Activated naive CD8-positive, alpha-beta T cell treated with anti-CD3 and anti-CD28 coated beads for 36 hours (primary cell): ENCODE measurements at regions not wholly inside any gene's neighbourhood (a gene's known extent, or its start where the extent isn't known, plus 50 kb on each side); places are given as distances from the start of the nearest gene placed in this dataset.
"Not testable (repeated sequence)": the region's sequence is repeated elsewhere in the genome, so short reads cannot be mapped to it uniquely, and the experiment has no call there.

Experiments
- DNase-seq: peaks from one replicate; pipeline ENCODE4 v3.0.0; 2021
- H3K27ac Mint-ChIP-seq: one replicate; pipeline ENCODE4 v1.8.0; 2022; ENCODE audit warnings: mild to moderate bottlenecking, moderate library complexity, mixed read lengths
- H3K27me3 Mint-ChIP-seq: one replicate; pipeline ENCODE4 v1.8.0; 2022; ENCODE audit warnings: mild to moderate bottlenecking, mixed read lengths
- H3K36me3 Mint-ChIP-seq: one replicate; pipeline ENCODE4 v1.8.0; 2021; ENCODE audit warnings: mild to moderate bottlenecking, mixed read lengths
- H3K4me1 Mint-ChIP-seq: one replicate; pipeline ENCODE4 v1.8.0; 2021; ENCODE audit warnings: mixed read lengths
- H3K4me3 Mint-ChIP-seq: one replicate; pipeline ENCODE4 v1.8.0; 2022; ENCODE audit warnings: mild to moderate bottlenecking, moderate library complexity, mixed read lengths
- H3K9me3 Mint-ChIP-seq: one replicate; pipeline ENCODE4 v1.8.0; 2022; ENCODE audit warnings: mixed read lengths

DNA sequence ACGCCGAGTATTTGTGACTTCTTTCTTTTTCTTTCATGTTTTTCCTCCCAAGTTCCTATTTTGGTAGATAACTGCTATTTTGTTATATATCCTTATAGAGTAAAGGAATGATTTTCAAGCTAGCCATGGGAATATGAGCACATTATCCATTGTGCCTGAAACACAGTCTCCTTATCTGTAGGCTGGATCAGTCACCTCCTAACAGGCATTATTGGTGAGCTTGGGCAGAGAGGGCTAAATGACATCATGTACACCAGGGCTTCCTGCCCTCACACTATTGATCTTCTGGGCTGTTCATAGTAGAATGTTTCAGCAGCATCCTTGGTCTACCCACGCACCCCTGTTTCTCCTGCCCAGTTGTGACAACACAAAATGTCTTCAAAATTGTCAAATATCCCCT is 88.1 kb upstream of the CTBP2 start:
- Mint-ChIP-seq H3K36me3 (no peaks in the 10 kb centered on the region), H3K27me3 (peaks cover 3% of the 10 kb centered on the region), H3K27ac (no peak overlapping the region), H3K4me1 (no peaks in the 10 kb centered on the region), H3K4me3 (no peak overlapping the region), H3K9me3 (peaks cover 13% of the 10 kb centered on the region)
- no peak for DNase-seq

DNA sequence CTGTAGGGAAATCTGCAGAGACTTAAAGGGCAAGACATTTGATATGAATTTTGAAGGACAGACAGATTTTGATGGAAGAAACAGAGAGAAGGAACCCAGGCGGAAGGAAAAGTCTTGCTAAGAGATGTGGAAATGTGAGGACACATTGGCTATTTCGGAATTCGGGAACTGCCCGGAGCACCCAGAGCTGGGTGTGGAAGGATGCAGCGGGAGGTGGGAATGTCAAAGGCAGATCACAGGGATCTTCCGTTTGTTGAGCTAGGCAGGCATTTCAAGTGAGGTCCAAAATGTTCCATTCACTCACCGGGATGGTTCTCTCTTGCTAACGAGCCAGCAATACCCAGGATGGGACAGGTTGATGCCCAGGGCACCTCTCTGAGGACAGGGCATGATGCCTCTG is 87.2 kb upstream of the CTBP2 start:
- Mint-ChIP-seq H3K27ac (no peak overlapping the region), H3K36me3 (no peaks in the 10 kb centered on the region), H3K9me3 (peaks cover 9% of the 10 kb centered on the region), H3K27me3 (peaks cover 4% of the 10 kb centered on the region), H3K4me1 (no peaks in the 10 kb centered on the region), H3K4me3 (no peak overlapping the region)
- DNase-seq = no peak

DNA sequence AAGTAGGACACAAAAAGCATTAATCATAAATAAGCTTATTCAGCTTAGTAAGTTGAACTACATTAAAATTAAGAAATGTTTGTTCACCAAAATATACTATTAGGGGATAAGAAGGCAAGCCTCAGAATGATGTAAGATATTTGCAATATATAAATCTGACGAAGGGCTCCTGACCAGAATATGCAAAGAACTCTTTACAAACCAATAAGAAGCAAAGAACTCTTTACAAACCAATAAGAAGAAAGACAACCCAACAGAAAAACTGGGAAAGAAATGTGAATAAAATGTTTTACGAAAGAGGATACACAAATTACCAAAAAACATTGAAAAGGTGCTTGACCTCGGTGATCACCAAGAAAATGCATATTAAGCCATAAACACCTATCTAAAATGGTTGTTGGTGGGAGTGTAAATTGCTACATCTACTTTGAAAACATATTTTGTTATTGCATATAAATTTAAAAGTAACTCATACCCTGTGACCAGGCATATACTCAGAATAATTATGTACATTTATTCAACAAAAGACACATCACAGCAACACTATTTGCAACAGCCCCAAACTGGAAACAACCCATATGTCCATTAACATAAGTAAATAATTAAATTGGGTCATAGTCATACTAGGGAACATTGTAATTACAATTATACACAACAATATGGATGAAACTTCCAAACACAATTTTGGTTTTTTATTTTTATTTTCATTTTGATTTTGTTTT is 83.3 kb upstream of the CTBP2 start:
- Mint-ChIP-seq H3K36me3 (no peaks in the 10 kb centered on the region), H3K27ac (no peak overlapping the region), H3K4me3 (no peak overlapping the region), H3K9me3 (peaks cover 2% of the 10 kb centered on the region), H3K27me3 (peaks cover 7% of the 10 kb centered on the region), H3K4me1 (no peaks in the 10 kb centered on the region)
- DNase-seq = no peak

DNA sequence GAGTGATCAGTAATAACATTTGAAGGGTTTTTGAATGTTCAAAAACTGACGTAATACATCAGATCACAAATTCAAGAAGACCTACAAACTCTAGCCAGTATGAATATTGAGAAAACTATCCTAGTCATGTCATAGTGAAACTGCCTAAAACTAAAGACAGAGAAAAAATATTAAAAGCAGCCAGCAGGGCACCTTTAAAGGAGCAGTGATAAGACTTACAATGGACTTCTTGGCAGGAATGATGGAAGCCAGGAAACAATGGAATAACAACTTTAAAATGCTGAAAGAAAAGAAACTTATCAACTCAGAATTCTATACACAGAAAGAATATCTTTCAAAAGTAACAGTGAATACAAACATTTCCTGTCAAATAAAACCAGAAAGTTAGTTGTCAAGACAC is 78.3 kb upstream of the CTBP2 start:
- DNase-seq = no peak
- Mint-ChIP-seq H3K27ac (no peak overlapping the region), H3K9me3 (peaks cover 12% of the 10 kb centered on the region), H3K4me3 (no peak overlapping the region), H3K4me1 (no peaks in the 10 kb centered on the region), H3K27me3 (peaks cover 10% of the 10 kb centered on the region), H3K36me3 (no peaks in the 10 kb centered on the region)

DNA sequence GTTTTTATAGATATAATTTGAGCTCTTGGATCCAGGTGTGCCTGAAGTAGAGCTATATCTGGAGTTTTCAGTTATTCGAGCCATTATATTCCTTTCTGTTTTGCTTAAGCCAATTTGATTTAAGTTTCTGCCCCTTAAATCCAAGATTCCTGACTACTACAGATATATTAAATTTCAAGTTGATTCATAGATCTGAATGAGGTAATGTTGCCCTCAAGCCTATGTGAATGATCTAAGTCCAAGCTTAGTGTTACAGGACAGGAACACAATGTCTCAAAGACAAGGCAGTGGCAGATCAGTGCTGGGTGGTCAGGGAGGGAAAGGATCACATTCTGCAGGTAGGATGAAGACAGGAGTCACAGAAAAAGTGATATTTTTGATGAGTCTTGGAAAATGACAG is 75.7 kb upstream of the CTBP2 start:
- Mint-ChIP-seq H3K27me3 (peaks cover 6% of the 10 kb centered on the region), H3K4me3 (no peak overlapping the region), H3K4me1 (no peaks in the 10 kb centered on the region), H3K36me3 (no peaks in the 10 kb centered on the region), H3K27ac (no peak overlapping the region), H3K9me3 (peaks cover 12% of the 10 kb centered on the region)
- DNase-seq = no peak

DNA sequence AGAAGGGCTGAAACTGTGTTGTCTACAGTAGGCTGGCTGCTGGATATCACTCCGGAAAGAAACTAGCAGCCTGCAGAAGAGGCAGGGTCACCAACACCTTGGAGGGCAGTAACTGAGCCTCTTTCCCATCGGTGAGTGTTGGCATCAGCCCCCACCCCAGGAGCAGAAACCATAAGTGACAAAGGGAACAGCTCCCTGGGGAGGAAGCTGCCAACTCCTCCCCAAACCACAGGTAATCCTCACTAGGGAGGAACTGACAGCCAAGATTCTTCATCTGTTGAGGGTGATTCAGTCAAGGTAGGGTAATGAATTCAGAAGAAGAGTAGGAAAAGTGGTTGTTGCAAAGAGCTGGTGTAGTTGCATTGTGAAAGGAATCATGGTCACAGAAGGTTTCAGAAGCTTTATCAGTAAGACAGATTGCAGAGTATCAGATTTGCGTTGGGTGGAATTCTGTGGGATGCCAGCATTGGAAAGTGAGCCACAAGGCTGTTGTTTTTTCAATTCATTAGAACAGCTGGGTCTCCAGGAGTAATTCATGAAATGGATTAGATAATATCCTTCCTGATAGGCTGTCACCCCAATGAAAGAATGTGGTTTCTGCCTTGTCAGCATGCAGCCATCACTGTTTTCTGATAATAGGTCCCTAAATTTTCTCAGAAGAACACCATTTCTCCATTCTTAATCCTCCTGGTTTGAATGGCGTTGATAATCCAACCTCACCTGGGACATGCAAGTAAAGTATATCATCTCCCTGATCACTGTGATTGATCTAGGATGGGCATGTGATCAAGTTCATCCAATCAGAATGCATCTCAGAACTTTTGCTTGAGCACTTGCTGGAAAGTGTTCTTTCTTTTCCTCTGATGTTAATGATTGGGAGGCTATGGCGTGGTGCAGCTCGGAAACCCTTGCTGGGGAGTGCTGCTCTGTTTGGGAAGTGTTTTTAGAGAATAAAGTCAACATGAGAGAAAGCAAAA is 75.0 kb upstream of the CTBP2 start:
- Mint-ChIP-seq H3K4me1 (no peaks in the 10 kb centered on the region), H3K36me3 (no peaks in the 10 kb centered on the region), H3K27me3 (peaks cover 6% of the 10 kb centered on the region), H3K27ac (no peak overlapping the region), H3K9me3 (peaks cover 12% of the 10 kb centered on the region), H3K4me3 (no peak overlapping the region)
- DNase-seq = no peak

DNA sequence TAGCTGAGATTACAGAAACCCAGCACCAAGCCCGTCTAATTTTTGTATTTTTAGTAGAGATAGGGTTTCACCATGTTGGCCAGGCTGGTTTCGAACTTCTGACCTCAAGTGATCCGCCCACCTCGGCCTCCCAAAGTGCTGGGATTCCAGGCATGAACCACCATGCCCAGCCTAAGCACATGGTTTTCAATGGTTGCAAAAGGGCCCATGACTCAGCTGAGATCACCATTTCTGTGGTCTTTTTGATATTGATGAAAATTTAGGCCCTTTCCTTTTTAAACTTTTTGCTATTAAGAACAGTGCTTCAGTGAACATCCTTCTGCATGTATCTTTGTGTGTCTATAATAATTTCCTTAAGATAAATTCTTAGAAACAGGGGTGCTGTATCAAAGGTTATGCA is 74.2 kb upstream of the CTBP2 start:
- H3K27ac Mint-ChIP-seq, H3K36me3 Mint-ChIP-seq, H3K4me1 Mint-ChIP-seq, H3K27me3 Mint-ChIP-seq, DNase-seq, H3K4me3 Mint-ChIP-seq: not testable (repeated sequence)
- H3K9me3 Mint-ChIP-seq = peaks cover 12% of the 10 kb centered on the region

DNA sequence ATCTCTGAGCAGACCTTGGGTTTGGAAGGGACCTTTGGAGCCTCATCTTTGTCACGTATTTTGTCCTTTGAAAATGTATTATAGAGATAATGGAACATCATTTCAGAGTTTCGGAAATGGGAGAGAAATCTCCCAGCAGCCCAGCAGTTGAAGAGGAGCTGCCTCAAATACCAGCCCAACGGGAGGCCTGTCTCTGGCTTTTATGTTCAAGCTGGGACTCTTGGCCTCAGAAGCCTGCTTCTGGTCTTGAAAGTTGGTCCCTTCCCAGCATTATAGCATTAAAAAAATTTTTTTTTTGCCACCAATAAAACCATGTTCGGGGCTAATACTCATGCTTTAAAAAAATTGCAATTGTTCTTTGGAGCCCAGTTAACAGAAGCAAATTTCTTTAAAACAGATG is 73.4 kb upstream of the CTBP2 start:
- peaks cover 6% of the 10 kb centered on the region for H3K27me3 Mint-ChIP-seq
- no peak overlapping the region for H3K27ac Mint-ChIP-seq
- H3K36me3 Mint-ChIP-seq = no peaks in the 10 kb centered on the region

DNA sequence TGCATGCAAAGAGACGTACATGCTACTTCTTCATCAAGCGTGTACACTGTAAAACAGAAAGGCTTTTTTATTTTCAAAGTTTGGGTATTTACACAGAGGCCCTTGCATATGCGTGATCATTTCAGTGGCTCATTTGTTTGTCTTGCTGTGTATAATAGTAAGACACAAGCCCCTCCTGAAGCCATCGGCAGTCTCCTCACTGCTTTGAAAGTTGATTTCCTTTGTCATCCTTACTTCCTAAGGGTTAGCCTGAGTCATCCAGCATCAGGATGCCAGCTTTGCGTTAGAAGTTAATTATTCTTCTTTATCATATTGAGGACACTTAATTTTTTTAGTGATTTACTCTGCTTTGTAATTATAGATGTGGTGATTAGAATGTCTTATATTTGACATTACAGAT is 72.5 kb upstream of the CTBP2 start:
- DNase-seq = no peak
- H3K9me3 Mint-ChIP-seq = peaks cover 3% of the 10 kb centered on the region
- H3K27ac Mint-ChIP-seq = no peak overlapping the region
- no peak overlapping the region for H3K4me3 Mint-ChIP-seq
- no peaks in the 10 kb centered on the region for H3K36me3 Mint-ChIP-seq
- peaks cover 6% of the 10 kb centered on the region for H3K27me3 Mint-ChIP-seq
- no peaks in the 10 kb centered on the region for H3K4me1 Mint-ChIP-seq

More for the DNA sequence above, 73.4 kb upstream of the CTBP2 start:
- H3K4me3 Mint-ChIP-seq = no peak overlapping the region
- no peak for DNase-seq
- no peaks in the 10 kb centered on the region for H3K4me1 Mint-ChIP-seq
- peaks cover 11% of the 10 kb centered on the region for H3K9me3 Mint-ChIP-seq

DNA sequence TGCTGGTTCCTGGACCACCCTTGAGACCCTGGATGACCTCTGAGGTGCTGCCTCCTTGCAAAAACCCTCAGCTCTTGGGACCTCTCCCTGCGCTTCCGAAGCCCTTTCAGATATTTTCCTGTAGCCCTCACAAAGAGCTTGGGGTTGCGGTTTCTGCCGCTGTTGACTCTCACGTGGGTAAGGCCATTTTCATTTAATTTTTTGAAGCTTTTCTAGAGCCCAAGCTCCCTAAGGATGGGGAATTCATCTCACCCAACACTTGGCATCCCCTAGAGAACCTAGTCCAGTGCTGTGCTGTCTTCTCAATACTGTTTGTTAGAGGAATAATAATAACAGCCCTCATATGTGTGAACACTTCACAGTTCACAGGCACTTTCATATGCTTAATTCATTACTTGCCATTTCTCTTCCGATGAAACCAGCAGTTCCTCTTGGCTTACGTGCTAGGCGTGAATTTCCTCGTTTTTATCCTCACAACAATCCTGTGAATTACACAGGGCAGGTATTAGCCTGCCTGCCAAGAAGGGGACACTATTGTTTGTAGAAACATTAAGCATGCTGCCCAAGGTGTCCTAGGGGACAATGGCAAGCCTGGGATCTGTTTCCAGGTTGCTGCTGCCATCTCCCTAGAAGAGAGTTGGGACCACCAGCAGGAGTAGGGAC is 71.6 kb upstream of the CTBP2 start:
- Mint-ChIP-seq H3K4me1 (no peaks in the 10 kb centered on the region), H3K9me3 (peaks cover 6% of the 10 kb centered on the region), H3K36me3 (no peaks in the 10 kb centered on the region), H3K27me3 (peaks cover 6% of the 10 kb centered on the region), H3K4me3 (no peak overlapping the region), H3K27ac (no peak overlapping the region)
- DNase-seq = no peak

DNA sequence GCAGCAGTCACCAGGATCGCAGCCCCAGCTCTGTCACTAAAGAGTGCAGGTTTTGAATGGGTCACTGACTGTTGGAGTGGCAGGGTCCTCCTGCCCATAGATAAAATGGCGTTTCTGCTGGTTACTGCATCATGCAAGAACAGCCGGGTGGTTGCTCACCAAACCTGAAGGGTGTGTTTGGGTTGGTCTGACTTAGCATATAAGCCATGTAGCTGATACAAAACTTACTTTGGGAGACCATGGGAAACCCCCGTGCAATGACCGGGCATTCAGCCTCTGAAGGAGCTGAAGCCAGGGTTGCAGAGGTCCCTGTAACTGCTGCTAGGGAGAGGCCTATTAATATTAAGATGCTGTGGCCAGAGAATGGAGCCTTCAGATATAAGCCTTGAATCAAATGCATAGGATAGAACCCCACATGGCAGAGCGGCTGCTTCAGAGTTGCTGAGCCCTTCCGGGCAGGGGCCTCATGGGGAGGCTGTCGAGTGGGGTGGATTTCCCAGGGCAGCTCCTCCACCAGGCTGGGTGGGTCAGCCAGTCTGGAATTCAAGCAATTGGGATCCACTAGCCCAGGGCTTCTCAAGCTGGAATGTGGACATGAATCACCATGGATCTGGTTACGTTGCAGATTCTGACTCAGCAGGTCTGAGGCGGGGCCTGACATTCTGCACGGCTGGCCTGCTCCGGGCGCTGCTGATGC is 70.9 kb upstream of the CTBP2 start:
- no peak for DNase-seq
- no peaks in the 10 kb centered on the region for H3K36me3 Mint-ChIP-seq
- peaks cover 4% of the 10 kb centered on the region for H3K9me3 Mint-ChIP-seq
- no peak overlapping the region for H3K4me3 Mint-ChIP-seq
- H3K4me1 Mint-ChIP-seq = no peaks in the 10 kb centered on the region
- no peak overlapping the region for H3K27ac Mint-ChIP-seq
- H3K27me3 Mint-ChIP-seq = peaks cover 6% of the 10 kb centered on the region

DNA sequence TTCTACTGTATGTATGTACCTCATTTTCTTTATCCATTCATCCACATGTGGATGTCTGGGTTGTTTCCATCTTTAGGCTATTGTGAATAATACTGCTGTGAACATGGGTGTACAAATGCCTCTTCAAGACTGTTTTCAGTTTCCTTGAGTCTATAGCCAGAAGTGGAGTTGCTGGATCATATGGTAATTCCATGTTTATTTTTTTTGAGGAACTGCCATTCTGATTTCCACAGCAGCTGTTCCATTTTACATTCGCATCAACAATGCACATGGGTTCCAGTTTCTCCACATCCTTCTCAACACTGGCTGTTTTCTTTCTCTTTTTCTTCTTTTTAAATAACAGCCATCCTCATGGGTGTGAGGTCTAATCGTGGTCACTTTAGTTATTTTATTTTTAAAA is 69.9 kb upstream of the CTBP2 start:
- H3K36me3 Mint-ChIP-seq = no peaks in the 10 kb centered on the region
- H3K9me3 Mint-ChIP-seq = peaks cover 4% of the 10 kb centered on the region
- no peak overlapping the region for H3K27ac Mint-ChIP-seq
- no peak overlapping the region for H3K4me3 Mint-ChIP-seq
- peaks cover 6% of the 10 kb centered on the region for H3K27me3 Mint-ChIP-seq
- no peaks in the 10 kb centered on the region for H3K4me1 Mint-ChIP-seq
- no peak for DNase-seq

DNA sequence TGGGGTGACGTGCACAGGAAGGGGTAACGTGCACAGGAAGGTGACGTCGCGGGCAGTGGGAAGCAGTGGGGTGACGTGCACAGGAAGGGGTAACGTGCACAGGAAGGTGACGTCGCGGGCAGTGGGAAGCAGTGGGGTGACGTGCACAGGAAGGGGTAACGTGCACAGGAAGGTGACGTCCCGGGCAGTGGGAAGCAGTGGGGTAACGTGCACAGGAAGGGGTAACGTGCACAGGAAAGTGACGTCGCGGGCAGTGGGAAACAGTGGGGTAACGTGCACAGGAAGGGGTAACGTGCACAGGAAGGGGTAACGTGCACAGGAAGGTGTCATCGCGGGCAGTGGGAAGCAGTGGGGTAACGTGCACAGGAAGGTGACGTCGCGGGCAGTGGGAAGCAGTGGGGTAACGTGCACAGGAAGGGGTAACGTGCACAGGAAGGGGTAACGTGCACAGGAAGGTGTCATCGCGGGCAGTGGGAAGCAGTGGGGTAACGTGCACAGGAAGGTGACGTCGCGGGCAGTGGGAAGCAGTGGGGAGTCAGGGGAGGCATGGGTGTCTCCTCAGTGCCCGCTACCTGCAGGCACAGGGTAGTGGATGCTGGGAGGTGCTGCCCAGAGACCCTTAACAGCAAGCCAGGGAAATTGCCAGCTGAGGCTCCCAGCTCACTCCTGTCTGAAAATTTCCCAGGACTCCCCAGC is 68.0 kb upstream of the CTBP2 start:
- not testable (repeated sequence) for H3K4me3 Mint-ChIP-seq, DNase-seq, H3K27ac Mint-ChIP-seq, H3K36me3 Mint-ChIP-seq, H3K4me1 Mint-ChIP-seq, H3K27me3 Mint-ChIP-seq, H3K9me3 Mint-ChIP-seq

DNA sequence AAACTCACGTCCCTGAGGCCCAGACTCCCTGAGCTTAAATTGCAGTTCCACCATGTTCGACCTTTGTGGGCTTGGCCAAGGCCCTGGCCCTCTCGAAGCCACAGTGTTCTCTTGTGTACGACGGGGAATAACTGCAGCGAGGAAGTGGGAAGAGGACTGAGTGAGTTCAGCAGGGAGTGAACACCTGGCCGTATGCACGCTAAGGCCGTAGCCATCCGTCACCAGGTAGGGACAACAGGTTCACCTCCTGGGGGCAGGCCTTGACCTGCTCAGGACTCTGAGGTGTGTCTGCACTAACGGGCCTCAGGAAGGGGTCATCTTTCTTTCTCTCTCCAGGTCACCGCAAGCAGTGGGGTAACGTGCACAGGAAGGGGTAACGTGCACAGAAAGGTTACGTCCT is 67.2 kb upstream of the CTBP2 start:
- no peak for DNase-seq
- Mint-ChIP-seq H3K9me3 (peaks cover 4% of the 10 kb centered on the region), H3K27me3 (no peaks in the 10 kb centered on the region), H3K4me3 (no peak overlapping the region), H3K36me3 (no peaks in the 10 kb centered on the region), H3K4me1 (no peaks in the 10 kb centered on the region), H3K27ac (no peak overlapping the region)
